ENCODE measurements at regions not wholly inside any gene's neighbourhood (a gene's known extent, or its start where the extent isn't known, plus 50 kb on each side); places are given as distances from the start of the nearest gene placed in this dataset.

- intact Hi-C loops (cut with DNase I) = no loop called here
- H3K27ac ChIP-seq = no peak overlapping the region
- H3K36me3 ChIP-seq = no peaks in the 10 kb centered on the region
- TF ChIP-seq CTCF (IDR thresholded peaks at IDR 0.05) = no peak
- no peak for TF ChIP-seq EP300 (IDR thresholded peaks at IDR 0.05)
- TF ChIP-seq POLR2A (IDR thresholded peaks at IDR 0.05) = no peak
- H3K9me3 ChIP-seq = peaks cover 0 to 6% of the 10 kb centered on the region in 2 donors
- no peak overlapping the region for H3K4me3 ChIP-seq
- H3K4me1 ChIP-seq (ENCODE audit: insufficient read depth) = no peaks in the 10 kb centered on the region
- H3K27me3 ChIP-seq = no peaks in the 10 kb centered on the region
- 85 to 95% (median 94%) methylated on average over 3 of the region's 3 CpGs for WGBS, 3 donors
- no peak for DNase-seq
These were observed 78.6 kb upstream of the CLPB start for GRCh38 chr11:72512956-72513355.

GRCh38 chr11:72511393-72512047 lies 77.2 kb upstream of the CLPB start:
- TF ChIP-seq POLR2A (IDR thresholded peaks at IDR 0.05) (no peak), EP300 (IDR thresholded peaks at IDR 0.05) (no peak), CTCF (IDR thresholded peaks at IDR 0.05) (no peak)
- H3K27me3 ChIP-seq = no peaks in the 10 kb centered on the region
- intact Hi-C loops (cut with DNase I) = no loop called here
- no peaks in the 10 kb centered on the region for H3K4me1 ChIP-seq (ENCODE audit: insufficient read depth)
- H3K4me3 ChIP-seq = no peak overlapping the region
- DNase-seq = no peak
- no peak overlapping the region for H3K27ac ChIP-seq
- no peaks in the 10 kb centered on the region for H3K36me3 ChIP-seq
- peaks cover 0 to 6% of the 10 kb centered on the region in 2 donors for H3K9me3 ChIP-seq

GRCh38 chr11:72507050-72507449 lies 72.7 kb upstream of the CLPB start:
- 85 to 88% (median 86%) methylated on average over 2 of the region's 2 CpGs for WGBS, 3 donors
- Histone ChIP-seq H3K4me1 (ENCODE audit: insufficient read depth) (no peaks in the 10 kb centered on the region), H3K27ac (no peak overlapping the region), H3K9me3 (peaks cover 0 to 6% of the 10 kb centered on the region in 2 donors), H3K27me3 (no peaks in the 10 kb centered on the region), H3K36me3 (no peaks in the 10 kb centered on the region), H3K4me3 (no peak overlapping the region)
- TF ChIP-seq POLR2A (IDR thresholded peaks at IDR 0.05) = no peak
- no peak for TF ChIP-seq EP300 (IDR thresholded peaks at IDR 0.05)
- no peak for TF ChIP-seq CTCF (IDR thresholded peaks at IDR 0.05)
- intact Hi-C loops (cut with DNase I) = no loop called here
- no peak for DNase-seq

GRCh38 chr11:72497731-72498130 lies 63.4 kb upstream of the CLPB start:
- Histone ChIP-seq H3K9me3 (no peaks in the 10 kb centered on the region), H3K27me3 (no peaks in the 10 kb centered on the region), H3K27ac (no peak overlapping the region), H3K4me1 (ENCODE audit: insufficient read depth) (no peaks in the 10 kb centered on the region), H3K36me3 (no peaks in the 10 kb centered on the region), H3K4me3 (no peak overlapping the region)
- no peak for TF ChIP-seq EP300 (IDR thresholded peaks at IDR 0.05)
- no peak for TF ChIP-seq CTCF (IDR thresholded peaks at IDR 0.05)
- no peak for TF ChIP-seq POLR2A (IDR thresholded peaks at IDR 0.05)
- 37 to 63% (median 60%) methylated on average over 3 of the region's 3 CpGs for WGBS, 3 donors
- intact Hi-C loops (cut with DNase I) = no loop called here
- no peak for DNase-seq

Data from ovary (tissue), 7 donors.